Kidney epithelial cell (primary cell): ENCODE measurements at regions not wholly inside any gene's neighbourhood (a gene's known extent, or its start where the extent isn't known, plus 50 kb on each side); places are given as distances from the start of the nearest gene placed in this dataset.

Source experiments
- DNase-seq: peaks from one replicate; pipeline ENCODE4 v3.0.0-alpha.2; 2010; ENCODE audit warnings: low read depth
- H3K27me3 ChIP-seq: 2 replicates; pipeline ENCODE4 v1.6.0; 2011; ENCODE audit warnings: low read length; ENCODE audit not compliant: control insufficient read depth, insufficient read depth
- H3K36me3 ChIP-seq: 2 replicates; pipeline ENCODE4 v1.5.1; 2011; ENCODE audit warnings: low read length; ENCODE audit not compliant: control insufficient read depth, insufficient read depth
- H3K4me3 ChIP-seq: 2 replicates; pipeline ENCODE4 v1.5.1; 2011; ENCODE audit warnings: low read depth, mild to moderate bottlenecking, control low read depth, low read length
- CTCF ChIP-seq: IDR thresholded peaks from 2 replicates; pipeline ENCODE4 v1.5.1; 2011; ENCODE audit warnings: mild to moderate bottlenecking, moderate library complexity, low read length, control low read depth, inconsistent platforms; ENCODE audit not compliant: insufficient read depth, poor library complexity, severe bottlenecking

- H3K36me3 ChIP-seq = no peaks in the 10 kb centered on the region
- DNase-seq = no peak
- no peak overlapping the region for H3K4me3 ChIP-seq
- peaks cover 18% of the 10 kb centered on the region for H3K27me3 ChIP-seq
- TF ChIP-seq CTCF = no peak
Observed at GRCh38 chr9:126157423-126157822, 169.2 kb upstream of the MVB12B start.

- peaks cover 18% of the 10 kb centered on the region for H3K27me3 ChIP-seq
- no peak overlapping the region for H3K4me3 ChIP-seq
- no peak for DNase-seq
- H3K36me3 ChIP-seq = no peaks in the 10 kb centered on the region
- TF ChIP-seq CTCF = no peak
Observed at GRCh38 chr9:126157826-126158587, 168.6 kb upstream of the MVB12B start.

- no peak for TF ChIP-seq CTCF
- DNase-seq = no peak
- Histone ChIP-seq H3K36me3 (no peaks in the 10 kb centered on the region), H3K4me3 (no peak overlapping the region), H3K27me3 (peaks cover 18% of the 10 kb centered on the region)
Observed at GRCh38 chr9:126158588-126159429, 167.8 kb upstream of the MVB12B start.

GRCh38 chr9:126159430-126160060, 167.1 kb upstream of the MVB12B start:
- Histone ChIP-seq H3K4me3 (no peak overlapping the region), H3K27me3 (peaks cover 18% of the 10 kb centered on the region), H3K36me3 (no peaks in the 10 kb centered on the region)
- no peak for TF ChIP-seq CTCF
- no peak for DNase-seq

- TF ChIP-seq CTCF = no peak
- Histone ChIP-seq H3K27me3 (peaks cover 18% of the 10 kb centered on the region), H3K4me3 (no peak overlapping the region), H3K36me3 (no peaks in the 10 kb centered on the region)
- no peak for DNase-seq
Observed at GRCh38 chr9:126160067-126160853, 166.4 kb upstream of the MVB12B start.
